OCI-LY1 (cell line): ENCODE measurements at regions not wholly inside any gene's neighbourhood (a gene's known extent, or its start where the extent isn't known, plus 50 kb on each side); places are given as distances from the start of the nearest gene placed in this dataset.

Source experiments
- EZH2 ChIP-seq: fragments of 200-600 bp; sonication (generic), shearing (Covaris generic); IDR thresholded peaks from 2 replicates; pipeline ENCODE4 v1.8.0; 2017; ENCODE audit warnings: borderline replicate concordance, mixed run types, mild to moderate bottlenecking, antibody characterized with exemption, low read length, moderate library complexity, mixed read lengths
- TF ChIP-seq, protein P1 (sequence below): fragments of 200-600 bp; sonication (generic), shearing (Covaris generic); IDR thresholded peaks from 2 replicates; pipeline ENCODE4 v1.5.1; 2017; ENCODE audit warnings: mild to moderate bottlenecking, antibody characterized with exemption, low read length, moderate library complexity, mixed read lengths

DNA sequence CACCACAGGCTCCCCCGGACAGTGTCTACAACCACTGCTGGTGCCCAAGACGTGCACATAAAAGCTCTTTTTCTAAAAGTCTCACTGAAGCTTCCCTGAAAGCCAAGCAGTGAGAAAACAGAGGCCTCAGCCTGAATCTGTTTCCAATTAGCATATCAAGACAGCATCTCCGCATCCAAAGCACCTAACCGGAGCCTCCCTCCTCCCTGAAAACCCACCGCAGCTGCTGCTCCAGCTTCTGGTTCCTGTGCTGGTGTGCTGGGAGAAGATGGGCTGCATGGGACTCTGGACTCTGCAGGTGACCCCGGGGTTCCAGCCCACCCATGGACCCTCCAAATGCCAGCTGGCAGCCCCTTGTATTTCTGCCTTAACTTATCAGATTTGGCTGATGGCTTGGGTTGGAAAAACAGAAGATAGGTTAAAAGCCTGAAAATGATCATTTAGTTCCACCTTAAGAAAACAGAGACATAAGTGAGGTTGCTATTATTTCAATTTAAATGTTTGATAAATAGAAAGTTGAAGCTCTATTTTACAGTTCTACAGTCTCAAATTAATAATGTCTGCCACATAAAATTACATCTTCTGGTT is 103.3 kb downstream of the TMEM18 start:
- TF ChIP-seq, protein P1, sequence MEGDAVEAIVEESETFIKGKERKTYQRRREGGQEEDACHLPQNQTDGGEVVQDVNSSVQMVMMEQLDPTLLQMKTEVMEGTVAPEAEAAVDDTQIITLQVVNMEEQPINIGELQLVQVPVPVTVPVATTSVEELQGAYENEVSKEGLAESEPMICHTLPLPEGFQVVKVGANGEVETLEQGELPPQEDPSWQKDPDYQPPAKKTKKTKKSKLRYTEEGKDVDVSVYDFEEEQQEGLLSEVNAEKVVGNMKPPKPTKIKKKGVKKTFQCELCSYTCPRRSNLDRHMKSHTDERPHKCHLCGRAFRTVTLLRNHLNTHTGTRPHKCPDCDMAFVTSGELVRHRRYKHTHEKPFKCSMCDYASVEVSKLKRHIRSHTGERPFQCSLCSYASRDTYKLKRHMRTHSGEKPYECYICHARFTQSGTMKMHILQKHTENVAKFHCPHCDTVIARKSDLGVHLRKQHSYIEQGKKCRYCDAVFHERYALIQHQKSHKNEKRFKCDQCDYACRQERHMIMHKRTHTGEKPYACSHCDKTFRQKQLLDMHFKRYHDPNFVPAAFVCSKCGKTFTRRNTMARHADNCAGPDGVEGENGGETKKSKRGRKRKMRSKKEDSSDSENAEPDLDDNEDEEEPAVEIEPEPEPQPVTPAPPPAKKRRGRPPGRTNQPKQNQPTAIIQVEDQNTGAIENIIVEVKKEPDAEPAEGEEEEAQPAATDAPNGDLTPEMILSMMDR: no peak
- no peak for TF ChIP-seq EZH2
